Peyer's patch (tissue), 4 donors: ENCODE measurements at regions not wholly inside any gene's neighbourhood (a gene's known extent, or its start where the extent isn't known, plus 50 kb on each side); places are given as distances from the start of the nearest gene placed in this dataset.

ENCODE experiments used
- POLR2A ChIP-seq, 2 donors: fragments of 450-650 bp; IDR thresholded peaks; one replicate each; pipeline ENCODE4 v1.5.1; 2017; ENCODE audit warnings: antibody characterized with exemption in 2 of 2, mild to moderate bottlenecking in 2 of 2, moderate library complexity in 2 of 2
- TF ChIP-seq, protein P1 (sequence below), 6 experiments: fragments of 450-650 bp in 4 of 6; fragments of 200-600 bp in 2 of 6; sonication (generic) in 1 of 6; IDR thresholded peaks; one replicate each; pipeline ENCODE4 v1.5.1; 2017 to 2019; ENCODE audit warnings: antibody characterized with exemption in 6 of 6, mild to moderate bottlenecking in 3 of 6, moderate library complexity in 1 of 6

- TF ChIP-seq POLR2A (IDR thresholded peaks at IDR 0.05), result no peak
- TF ChIP-seq, protein P1, sequence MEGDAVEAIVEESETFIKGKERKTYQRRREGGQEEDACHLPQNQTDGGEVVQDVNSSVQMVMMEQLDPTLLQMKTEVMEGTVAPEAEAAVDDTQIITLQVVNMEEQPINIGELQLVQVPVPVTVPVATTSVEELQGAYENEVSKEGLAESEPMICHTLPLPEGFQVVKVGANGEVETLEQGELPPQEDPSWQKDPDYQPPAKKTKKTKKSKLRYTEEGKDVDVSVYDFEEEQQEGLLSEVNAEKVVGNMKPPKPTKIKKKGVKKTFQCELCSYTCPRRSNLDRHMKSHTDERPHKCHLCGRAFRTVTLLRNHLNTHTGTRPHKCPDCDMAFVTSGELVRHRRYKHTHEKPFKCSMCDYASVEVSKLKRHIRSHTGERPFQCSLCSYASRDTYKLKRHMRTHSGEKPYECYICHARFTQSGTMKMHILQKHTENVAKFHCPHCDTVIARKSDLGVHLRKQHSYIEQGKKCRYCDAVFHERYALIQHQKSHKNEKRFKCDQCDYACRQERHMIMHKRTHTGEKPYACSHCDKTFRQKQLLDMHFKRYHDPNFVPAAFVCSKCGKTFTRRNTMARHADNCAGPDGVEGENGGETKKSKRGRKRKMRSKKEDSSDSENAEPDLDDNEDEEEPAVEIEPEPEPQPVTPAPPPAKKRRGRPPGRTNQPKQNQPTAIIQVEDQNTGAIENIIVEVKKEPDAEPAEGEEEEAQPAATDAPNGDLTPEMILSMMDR (IDR thresholded peaks at IDR 0.05), result no peak
Measured at GRCh38 chr19:28118235-28118634, 1094.7 kb downstream of the UQCRFS1 start.
